GM12891 (cell line): ENCODE measurements at regions not wholly inside any gene's neighbourhood (a gene's known extent, or its start where the extent isn't known, plus 50 kb on each side); places are given as distances from the start of the nearest gene placed in this dataset.

Experiments
- DNase-seq: peaks from one replicate; pipeline ENCODE4 v3.0.0; 2011; ENCODE audit warnings: low spot score; ENCODE audit not compliant: insufficient read length
- FAIRE-seq: peaks from 2 replicates; lab custom pipeline; 2011; peaks lifted over from hg19 to GRCh38; lab: Jason Lieb, UNC
- PAX5 ChIP-seq: IDR thresholded peaks from 2 replicates; pipeline ENCODE4 v1.6.1; 2011; ENCODE audit warnings: low read length, moderate library complexity, mild to moderate bottlenecking; ENCODE audit not compliant: insufficient read depth, severe bottlenecking
- POLR2A ChIP-seq: IDR thresholded peaks from 2 replicates; pipeline ENCODE4 v1.6.1; 2011; ENCODE audit warnings: low read depth, low read length, control low read depth
- POLR2AphosphoS5 ChIP-seq: IDR thresholded peaks from 2 replicates; pipeline ENCODE4 v1.6.1; 2011; ENCODE audit warnings: low read depth, low read length, control low read depth
- POU2F2 ChIP-seq: IDR thresholded peaks from 2 replicates; pipeline ENCODE4 v1.6.1; 2011; ENCODE audit warnings: low read depth, mild to moderate bottlenecking, control low read depth, low read length, moderate library complexity
- SPI1 ChIP-seq: IDR thresholded peaks from 2 replicates; pipeline ENCODE4 v1.6.1; 2011; ENCODE audit warnings: low read depth, low read length, control low read depth
- TAF1 ChIP-seq: IDR thresholded peaks from 2 replicates; pipeline ENCODE4 v1.6.1; 2011; ENCODE audit warnings: low read depth, low read length, control low read depth

- TF ChIP-seq POLR2A = no peak
- TF ChIP-seq POU2F2 = no peak
- no peak for TF ChIP-seq POLR2AphosphoS5
- TF ChIP-seq PAX5 = no peak
- no peak for TF ChIP-seq SPI1
- DNase-seq = no peak
- no peak for FAIRE-seq
Observed at GRCh38 chr9:16275795-16276624, 594.5 kb downstream of the BNC2 start.

GRCh38 chr9:16276866-16277265, 593.6 kb downstream of the BNC2 start:
- no peak for FAIRE-seq
- TF ChIP-seq TAF1 (no peak), SPI1 (no peak), POLR2AphosphoS5 (no peak), POU2F2 (no peak), PAX5 (no peak), POLR2A (no peak)

GRCh38 chr9:16277471-16277960, 593.0 kb downstream of the BNC2 start:
- no peak for FAIRE-seq
- no peak for TF ChIP-seq POU2F2
- TF ChIP-seq POLR2A = no peak
- no peak for TF ChIP-seq PAX5
- TF ChIP-seq SPI1 = no peak
- TF ChIP-seq TAF1 = no peak
- TF ChIP-seq POLR2AphosphoS5 = no peak
- DNase-seq = no peak

More at GRCh38 chr9:16276866-16277265, 593.6 kb downstream of the BNC2 start:
- no peak for DNase-seq

DNA sequence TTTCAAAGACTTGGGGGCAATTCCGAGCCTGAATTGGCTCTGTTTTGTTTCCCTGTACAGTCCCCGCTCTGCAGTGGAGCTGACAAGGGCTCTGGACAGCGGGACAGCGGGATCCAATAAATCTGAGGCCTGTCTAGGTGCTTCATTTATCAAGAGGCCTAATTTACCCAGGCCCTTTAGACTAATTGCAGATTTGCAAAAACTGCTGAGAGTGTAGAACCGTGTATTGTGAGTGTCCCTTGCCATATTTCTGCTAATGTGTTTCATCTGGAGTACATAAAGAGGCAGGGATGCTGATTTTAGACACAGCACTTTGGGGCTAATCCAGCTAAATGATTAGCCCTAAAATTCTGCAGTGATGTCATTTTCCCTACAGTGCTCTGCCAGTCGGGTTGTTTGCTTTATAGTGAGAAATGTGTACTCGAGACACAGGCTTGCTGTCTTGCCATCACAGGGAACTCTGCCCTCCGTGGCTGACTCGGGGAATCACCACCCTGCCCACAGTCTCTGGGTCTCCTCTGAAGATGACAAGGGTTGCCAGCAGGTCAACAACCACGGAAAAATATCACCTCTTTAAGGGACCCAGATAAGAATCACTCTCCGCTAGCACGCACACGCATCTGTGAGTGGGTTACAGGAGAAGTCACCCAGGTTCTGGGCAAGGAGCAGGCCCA, 592.0 kb downstream of the BNC2 start:
- DNase-seq (no peak), FAIRE-seq (no peak)
- TF ChIP-seq PAX5 (no peak), POLR2AphosphoS5 (no peak), TAF1 (no peak)

GRCh38 chr9:16281707-16282106, 588.8 kb downstream of the BNC2 start:
- TF ChIP-seq POLR2AphosphoS5 = no peak
- TF ChIP-seq PAX5 = no peak
- TF ChIP-seq POU2F2 = no peak
- no peak for TF ChIP-seq POLR2A
- no peak for TF ChIP-seq TAF1
- no peak for TF ChIP-seq SPI1
- FAIRE-seq (no peak), DNase-seq (no peak)

- DNase-seq (no peak), FAIRE-seq (no peak)
- TF ChIP-seq POLR2A = no peak
- no peak for TF ChIP-seq PAX5
Observed at GRCh38 chr9:16282216-16282615, 588.3 kb downstream of the BNC2 start.

DNA sequence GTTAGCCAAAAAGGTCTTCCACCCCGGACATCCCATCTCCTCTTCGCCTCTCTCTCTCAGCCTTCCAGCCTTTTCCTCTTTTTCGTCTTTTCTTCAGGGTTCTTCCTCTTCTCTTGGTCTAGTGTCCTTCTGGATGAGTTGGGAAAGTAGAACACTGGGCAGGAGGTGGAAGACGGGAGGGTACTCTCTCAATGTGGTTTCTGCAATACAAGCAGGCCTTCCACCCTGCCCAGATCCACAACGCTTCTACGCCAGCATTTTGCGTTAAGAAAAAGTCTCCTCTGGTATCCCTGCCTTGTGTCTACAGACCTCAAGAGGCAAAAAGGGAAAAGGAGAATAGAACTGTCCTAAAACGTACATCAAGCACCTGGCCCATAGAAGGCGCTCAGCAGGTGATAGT, 587.8 kb downstream of the BNC2 start:
- no peak for DNase-seq
- no peak for FAIRE-seq
- TF ChIP-seq TAF1 = no peak
- TF ChIP-seq POU2F2 = no peak
- TF ChIP-seq POLR2A = no peak
- TF ChIP-seq SPI1 = no peak
- TF ChIP-seq POLR2AphosphoS5 = no peak
- no peak for TF ChIP-seq PAX5

- no peak for TF ChIP-seq TAF1
- TF ChIP-seq POU2F2 = no peak
- no peak for TF ChIP-seq POLR2A
- no peak for TF ChIP-seq SPI1
- TF ChIP-seq PAX5 = no peak
- TF ChIP-seq POLR2AphosphoS5 = no peak
- no peak for FAIRE-seq
- no peak for DNase-seq
Observed at GRCh38 chr9:16286160-16286559, 584.3 kb downstream of the BNC2 start.

DNA sequence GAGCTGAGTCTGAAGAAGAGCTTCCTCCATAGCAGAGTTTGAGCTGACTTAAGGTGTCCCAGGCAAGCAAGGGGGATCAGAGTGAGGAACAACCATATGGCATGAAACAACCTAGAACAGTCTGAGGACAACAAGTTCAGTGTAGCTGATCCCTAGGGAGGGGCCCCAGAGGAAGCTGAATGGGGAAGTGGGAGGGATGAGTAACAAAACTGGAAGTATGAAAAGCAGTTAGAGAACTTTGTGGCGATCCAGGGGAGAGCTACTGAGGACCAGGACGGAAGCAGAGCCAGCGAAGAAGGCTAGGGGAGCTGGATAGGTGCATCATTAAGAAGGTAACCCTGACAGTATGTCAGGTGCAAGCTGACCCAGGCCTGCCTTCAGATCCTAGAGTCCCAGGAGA, 580.8 kb downstream of the BNC2 start:
- no peak for DNase-seq
- TF ChIP-seq TAF1 (no peak), POU2F2 (no peak), SPI1 (no peak; the same call in 1 of the 2 replicates)
- no peak for FAIRE-seq

DNA sequence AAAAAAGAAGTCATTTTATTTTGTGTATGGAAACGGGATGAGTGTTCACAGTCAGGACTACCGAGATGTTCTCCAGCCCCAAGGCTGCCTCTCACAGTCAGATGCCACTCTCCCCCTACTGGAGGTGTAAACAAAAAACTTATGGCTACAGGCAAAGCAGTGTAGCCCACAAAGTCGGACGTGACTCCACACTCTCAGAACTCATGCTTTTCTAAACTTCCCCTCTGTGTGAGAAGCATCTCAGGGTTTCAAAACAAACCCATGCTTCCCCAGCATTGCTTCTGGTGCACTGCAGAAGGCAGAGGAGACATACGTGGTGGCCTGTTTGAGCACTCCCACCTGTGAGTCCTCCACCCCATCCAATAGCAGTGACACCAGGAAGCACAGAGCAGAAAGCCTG, 580.3 kb downstream of the BNC2 start:
- DNase-seq (no peak), FAIRE-seq (no peak)
- no peak for TF ChIP-seq TAF1
